ENCODE measurements at regions not wholly inside any gene's neighbourhood (a gene's known extent, or its start where the extent isn't known, plus 50 kb on each side); places are given as distances from the start of the nearest gene placed in this dataset.

GRCh38 chr9:91103931-91104330 lies 257.8 kb downstream of the AUH start:
- CTCF ChIA-PET = no interaction called here
- no peaks in the 10 kb centered on the region for H3K9me3 Mint-ChIP-seq (ENCODE audit: unreplicated experiment)

GRCh38 chr9:91106415-91107081 lies 255.2 kb downstream of the AUH start:
- no peaks in the 10 kb centered on the region for H3K36me3 Mint-ChIP-seq (ENCODE audit: insufficient read depth, unreplicated experiment)
- H3K4me1 Mint-ChIP-seq (ENCODE audit: insufficient read depth, unreplicated experiment) = peaks cover 11% of the 10 kb centered on the region
- H3K4me3 Mint-ChIP-seq (ENCODE audit: unreplicated experiment) = no peak overlapping the region
- intact Hi-C loops (cut with micrococcal nuclease) = no loop called here
- H3K27me3 Mint-ChIP-seq (ENCODE audit: insufficient read depth, unreplicated experiment) = no peaks in the 10 kb centered on the region
- CTCF ChIA-PET = no interaction called here
- POLR2A ChIA-PET = no interaction called here
- DNase-seq (ENCODE audit: unreplicated experiment) = no peak
- no peaks in the 10 kb centered on the region for H3K9me3 Mint-ChIP-seq (ENCODE audit: unreplicated experiment)
- BruUV-seq (replicated peaks) = no TSS peak
- TF ChIP-seq CTCF (IDR thresholded peaks at IDR 0.05; ENCODE audit: unreplicated experiment) = no peak
- H3K27ac Mint-ChIP-seq (ENCODE audit: low read depth, unreplicated experiment) = no peak overlapping the region

More at GRCh38 chr9:91103931-91104330, 257.8 kb downstream of the AUH start:
- no peak overlapping the region for H3K4me3 Mint-ChIP-seq (ENCODE audit: unreplicated experiment)
- H3K27me3 Mint-ChIP-seq (ENCODE audit: insufficient read depth, unreplicated experiment) = no peaks in the 10 kb centered on the region
- TF ChIP-seq CTCF (IDR thresholded peaks at IDR 0.05; ENCODE audit: unreplicated experiment) = no peak
- POLR2A ChIA-PET = interaction anchor here (1.1 to 1.3 kb wide), 2 partner anchors 28 to 44 kb away, joined by 4 to 5 read pairs; no protein-coding TSS in a partner anchor
- H3K36me3 Mint-ChIP-seq (ENCODE audit: insufficient read depth, unreplicated experiment) = peaks cover 5% of the 10 kb centered on the region
- intact Hi-C loops (cut with micrococcal nuclease) = no loop called here
- BruUV-seq (replicated peaks) = no TSS peak
- no peak overlapping the region for H3K27ac Mint-ChIP-seq (ENCODE audit: low read depth, unreplicated experiment)
- peaks cover 34% of the 10 kb centered on the region for H3K4me1 Mint-ChIP-seq (ENCODE audit: insufficient read depth, unreplicated experiment)
- no peak for DNase-seq (ENCODE audit: unreplicated experiment)

GRCh38 chr9:91111226-91111625 lies 250.5 kb downstream of the AUH start:
- Mint-ChIP-seq H3K4me1 (ENCODE audit: insufficient read depth, unreplicated experiment) (peaks cover 2% of the 10 kb centered on the region), H3K27me3 (ENCODE audit: insufficient read depth, unreplicated experiment) (no peaks in the 10 kb centered on the region), H3K4me3 (ENCODE audit: unreplicated experiment) (no peak overlapping the region), H3K36me3 (ENCODE audit: insufficient read depth, unreplicated experiment) (peaks cover 5% of the 10 kb centered on the region), H3K27ac (ENCODE audit: low read depth, unreplicated experiment) (no peak overlapping the region), H3K9me3 (ENCODE audit: unreplicated experiment) (no peaks in the 10 kb centered on the region)
- no peak for DNase-seq (ENCODE audit: unreplicated experiment)
- TF ChIP-seq CTCF (IDR thresholded peaks at IDR 0.05; ENCODE audit: unreplicated experiment) = no peak
- BruUV-seq (replicated peaks) = no TSS peak
- intact Hi-C loops (cut with micrococcal nuclease) = no loop called here
- ChIA-PET CTCF (interaction anchor here (0.6 kb wide), 1 partner anchor 548 kb away, joined by 3 read pairs; no protein-coding TSS in a partner anchor), POLR2A (interaction anchor here (0.6 to 1.1 kb wide), 2 partner anchors 11 to 407 kb away, joined by 3 to 4 read pairs; no protein-coding TSS in a partner anchor)

GRCh38 chr9:91111876-91112275 lies 249.8 kb downstream of the AUH start:
- intact Hi-C loops (cut with micrococcal nuclease) = no loop called here
- H3K27ac Mint-ChIP-seq (ENCODE audit: low read depth, unreplicated experiment) = no peak overlapping the region
- no peak for TF ChIP-seq CTCF (IDR thresholded peaks at IDR 0.05; ENCODE audit: unreplicated experiment)
- peaks cover 5% of the 10 kb centered on the region for H3K36me3 Mint-ChIP-seq (ENCODE audit: insufficient read depth, unreplicated experiment)
- ChIA-PET POLR2A (interaction anchor here (0.6 to 0.9 kb wide), 2 partner anchors 13 to 406 kb away, joined by 4 read pairs; no protein-coding TSS in a partner anchor), CTCF (interaction anchor here (0.7 to 1.2 kb wide), 3 partner anchors 39 to 1021 kb away, joined by 3 to 4 read pairs (median 4); no protein-coding TSS in a partner anchor)
- no peak for DNase-seq (ENCODE audit: unreplicated experiment)
- BruUV-seq (replicated peaks) = no TSS peak
- no peaks in the 10 kb centered on the region for H3K9me3 Mint-ChIP-seq (ENCODE audit: unreplicated experiment)
- no peak overlapping the region for H3K4me3 Mint-ChIP-seq (ENCODE audit: unreplicated experiment)
- H3K27me3 Mint-ChIP-seq (ENCODE audit: insufficient read depth, unreplicated experiment) = no peaks in the 10 kb centered on the region
- peaks cover 6% of the 10 kb centered on the region for H3K4me1 Mint-ChIP-seq (ENCODE audit: insufficient read depth, unreplicated experiment)

Data from MCF 10A (cell line).